HUES48 (cell line): ENCODE measurements at regions not wholly inside any gene's neighbourhood (a gene's known extent, or its start where the extent isn't known, plus 50 kb on each side); places are given as distances from the start of the nearest gene placed in this dataset.

Source experiments
- H3K27ac ChIP-seq: one replicate; pipeline ENCODE4 v1.7.0; 2013; ENCODE audit warnings: low read depth, low read length, inconsistent platforms
- H3K27me3 ChIP-seq: 2 replicates; pipeline ENCODE4 v1.6.1; 2013; ENCODE audit warnings: mild to moderate bottlenecking, low read length; ENCODE audit not compliant: control insufficient read depth, insufficient read depth
- H3K36me3 ChIP-seq: 2 replicates; pipeline ENCODE4 v1.6.1; 2013; ENCODE audit warnings: low read length; ENCODE audit not compliant: control insufficient read depth, insufficient read depth
- H3K4me1 ChIP-seq: 2 replicates; pipeline ENCODE4 v1.6.1; 2013; ENCODE audit warnings: mild to moderate bottlenecking, low read length; ENCODE audit not compliant: control insufficient read depth, insufficient read depth
- H3K4me3 ChIP-seq: 2 replicates; pipeline ENCODE4 v1.5.1; 2013; ENCODE audit warnings: mild to moderate bottlenecking, low read depth, low read length
- H3K9ac ChIP-seq: 2 replicates; pipeline ENCODE4 v1.6.1; 2013; ENCODE audit warnings: mild to moderate bottlenecking, low read depth, low read length, moderate library complexity
- H3K9me3 ChIP-seq: 2 replicates; pipeline ENCODE4 v1.6.1; 2013; ENCODE audit warnings: low read length; ENCODE audit not compliant: control insufficient read depth, insufficient read depth

GRCh38 chr2:206212673-206213513 is 53.2 kb downstream of the EEF1B2 start:
- no peaks in the 10 kb centered on the region for H3K27me3 ChIP-seq
- H3K36me3 ChIP-seq: no peaks in the 10 kb centered on the region
- H3K4me1 ChIP-seq: peaks cover 42% of the 10 kb centered on the region
- H3K9me3 ChIP-seq: no peaks in the 10 kb centered on the region
- peak overlapping the region; percentile 42 for H3K4me3 ChIP-seq
- peak overlapping the region; percentile 80 for H3K27ac ChIP-seq
- peak overlapping the region; percentile 43; the same call in 1 of the 2 replicates for H3K9ac ChIP-seq

- no peaks in the 10 kb centered on the region for H3K9me3 ChIP-seq
- peak overlapping the region; percentile 80 for H3K27ac ChIP-seq
- peaks cover 48% of the 10 kb centered on the region for H3K4me1 ChIP-seq
- H3K27me3 ChIP-seq: no peaks in the 10 kb centered on the region
- H3K4me3 ChIP-seq: peak overlapping the region; percentile 42; the same call in 1 of the 2 replicates
- no peaks in the 10 kb centered on the region for H3K36me3 ChIP-seq
- peak overlapping the region; percentile 43; the same call in 1 of the 2 replicates for H3K9ac ChIP-seq
Measured at GRCh38 chr2:206213514-206213845, 53.8 kb downstream of the EEF1B2 start.

- H3K36me3 ChIP-seq: no peaks in the 10 kb centered on the region
- H3K27ac ChIP-seq: peak overlapping the region; percentile 36
- H3K27me3 ChIP-seq: no peaks in the 10 kb centered on the region
- peaks cover 42% of the 10 kb centered on the region for H3K4me1 ChIP-seq
- no peak overlapping the region for H3K4me3 ChIP-seq
- no peaks in the 10 kb centered on the region for H3K9me3 ChIP-seq
- H3K9ac ChIP-seq: no peak overlapping the region
Measured at GRCh38 chr2:206217166-206217565, 57.3 kb upstream of the ZDBF2 start.

GRCh38 chr2:206217743-206218142 is 56.7 kb upstream of the ZDBF2 start:
- Histone ChIP-seq H3K4me1 (peaks cover 36% of the 10 kb centered on the region), H3K27ac (peak overlapping the region; percentile 36), H3K27me3 (no peaks in the 10 kb centered on the region), H3K9ac (no peak overlapping the region), H3K36me3 (no peaks in the 10 kb centered on the region), H3K4me3 (no peak overlapping the region), H3K9me3 (no peaks in the 10 kb centered on the region)

- Histone ChIP-seq H3K9ac (no peak overlapping the region), H3K27ac (no peak overlapping the region), H3K4me3 (no peak overlapping the region), H3K9me3 (no peaks in the 10 kb centered on the region), H3K27me3 (no peaks in the 10 kb centered on the region), H3K4me1 (peaks cover 32% of the 10 kb centered on the region), H3K36me3 (no peaks in the 10 kb centered on the region)
Measured at GRCh38 chr2:206218156-206218555, 56.3 kb upstream of the ZDBF2 start.

- Histone ChIP-seq H3K27ac (no peak overlapping the region), H3K4me3 (no peak overlapping the region), H3K9ac (no peak overlapping the region), H3K9me3 (no peaks in the 10 kb centered on the region), H3K36me3 (no peaks in the 10 kb centered on the region), H3K27me3 (no peaks in the 10 kb centered on the region), H3K4me1 (peaks cover 25% of the 10 kb centered on the region)
Measured at GRCh38 chr2:206218796-206219499, 55.5 kb upstream of the ZDBF2 start.

- Histone ChIP-seq H3K27me3 (no peaks in the 10 kb centered on the region), H3K4me3 (no peak overlapping the region), H3K9ac (no peak overlapping the region), H3K27ac (no peak overlapping the region), H3K4me1 (peaks cover 25% of the 10 kb centered on the region), H3K36me3 (no peaks in the 10 kb centered on the region), H3K9me3 (no peaks in the 10 kb centered on the region)
Measured at GRCh38 chr2:206219957-206220356, 54.5 kb upstream of the ZDBF2 start.

GRCh38 chr2:206220997-206221396 is 53.5 kb upstream of the ZDBF2 start:
- H3K9ac ChIP-seq: no peak overlapping the region
- H3K4me1 ChIP-seq: peaks cover 25% of the 10 kb centered on the region
- no peak overlapping the region for H3K27ac ChIP-seq
- no peaks in the 10 kb centered on the region for H3K27me3 ChIP-seq
- H3K4me3 ChIP-seq: no peak overlapping the region
- H3K9me3 ChIP-seq: no peaks in the 10 kb centered on the region
- no peaks in the 10 kb centered on the region for H3K36me3 ChIP-seq
